Mucosa of rectum (tissue), 2 donors: ENCODE measurements at regions not wholly inside any gene's neighbourhood (a gene's known extent, or its start where the extent isn't known, plus 50 kb on each side); places are given as distances from the start of the nearest gene placed in this dataset.

Experiments used
- H3K27ac ChIP-seq, 2 donors: one replicate each; pipeline ENCODE4 v1.7.0; 2013; ENCODE audit warnings: inconsistent platforms in 2 of 2, low read depth in 2 of 2, low read length in 2 of 2
- H3K27me3 ChIP-seq, 2 donors: one replicate each; pipeline ENCODE4 v1.7.0; 2013; ENCODE audit warnings: low read length in 2 of 2; ENCODE audit not compliant: control insufficient read depth in 2 of 2, insufficient read depth in 2 of 2
- H3K36me3 ChIP-seq, 2 donors: one replicate each; pipeline ENCODE4 v1.7.0; 2013; ENCODE audit warnings: low read length in 2 of 2; ENCODE audit not compliant: control insufficient read depth in 2 of 2, insufficient read depth in 2 of 2
- H3K4me1 ChIP-seq, 2 donors: one replicate each; pipeline ENCODE4 v1.7.0; 2013; ENCODE audit warnings: low read length in 2 of 2, mild to moderate bottlenecking in 1 of 2; ENCODE audit not compliant: control insufficient read depth in 2 of 2, insufficient read depth in 2 of 2
- H3K4me3 ChIP-seq, 2 donors: one replicate each; pipeline ENCODE4 v1.7.0; 2013; ENCODE audit warnings: low read length in 2 of 2
- H3K9ac ChIP-seq, 2 donors: one replicate each; pipeline ENCODE4 v1.7.0; 2013; ENCODE audit warnings: low read length in 2 of 2, low read depth in 1 of 2, mild to moderate bottlenecking in 1 of 2
- H3K9me3 ChIP-seq, 2 donors: one replicate each; pipeline ENCODE4 v1.7.0; 2013; ENCODE audit warnings: low read length in 2 of 2; ENCODE audit not compliant: control insufficient read depth in 2 of 2
- donor health status: healthy.
- donor health status: Normal muscosa, but diverticular disease.

DNA sequence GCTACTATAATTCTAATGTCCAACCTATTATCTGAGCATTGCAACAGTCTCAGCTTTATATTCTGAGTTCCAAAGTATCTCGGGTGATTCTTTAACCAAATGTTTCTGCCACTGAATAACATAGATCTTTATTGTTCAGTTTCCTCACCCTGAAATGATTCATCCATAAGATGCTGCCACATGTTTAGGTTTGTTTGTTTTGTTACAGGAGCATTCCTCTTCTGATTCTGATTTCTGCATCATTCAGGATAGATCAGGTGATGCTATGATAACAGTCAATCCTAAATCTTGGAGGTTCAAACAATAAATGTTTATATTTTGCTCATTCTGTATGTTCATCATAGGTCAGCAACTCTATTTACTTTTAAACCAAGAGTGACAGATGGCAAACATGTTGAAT lies 927.6 kb downstream of the PCDH7 start:
- Histone ChIP-seq H3K9me3 (no peaks in the 10 kb centered on the region), H3K27ac (no peak overlapping the region), H3K9ac (no peak overlapping the region), H3K4me1 (no peaks in the 10 kb centered on the region), H3K27me3 (no peaks in the 10 kb centered on the region), H3K36me3 (no peaks in the 10 kb centered on the region), H3K4me3 (no peak overlapping the region)

DNA sequence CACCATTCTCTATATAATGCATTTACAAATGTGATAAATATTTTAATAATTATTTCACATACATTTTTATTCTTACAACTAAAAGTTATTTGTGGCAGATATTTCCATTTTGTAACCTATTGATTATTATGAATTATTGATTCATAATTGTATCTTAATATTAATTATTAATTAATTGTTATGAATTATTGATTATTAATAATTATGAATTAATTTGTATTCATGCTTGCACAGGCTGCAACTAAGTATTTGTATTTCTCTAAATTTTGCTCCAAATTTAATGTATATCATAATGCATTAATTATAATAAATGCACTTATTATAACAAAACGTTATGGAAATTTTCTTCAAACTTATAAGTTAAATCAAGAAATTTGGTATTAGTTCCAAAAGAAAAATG lies 929.7 kb downstream of the PCDH7 start:
- Histone ChIP-seq H3K4me3 (no peak overlapping the region), H3K4me1 (no peaks in the 10 kb centered on the region), H3K9ac (no peak overlapping the region), H3K9me3 (no peaks in the 10 kb centered on the region), H3K27ac (no peak overlapping the region), H3K36me3 (no peaks in the 10 kb centered on the region), H3K27me3 (no peaks in the 10 kb centered on the region)

DNA sequence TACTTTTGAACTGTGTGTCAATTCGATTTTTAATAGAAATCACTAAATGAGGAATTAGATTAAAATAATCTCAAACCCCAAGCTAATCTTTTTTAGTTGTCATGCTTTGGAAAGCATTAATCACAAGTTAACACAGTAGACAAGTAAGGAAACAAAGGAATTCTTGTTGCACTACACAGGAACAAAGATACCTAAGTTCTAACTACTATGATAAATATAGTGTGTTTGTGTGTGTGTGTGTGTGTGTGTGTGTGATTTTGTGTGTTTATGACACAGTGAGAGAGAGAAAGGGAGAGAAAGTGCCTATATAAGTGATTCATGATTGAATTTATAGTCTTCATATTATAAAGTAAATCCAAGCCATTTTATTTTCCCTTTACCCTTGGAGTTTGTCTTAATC lies 931.4 kb downstream of the PCDH7 start:
- Histone ChIP-seq H3K9ac (no peak overlapping the region), H3K4me3 (no peak overlapping the region), H3K4me1 (no peaks in the 10 kb centered on the region), H3K36me3 (no peaks in the 10 kb centered on the region), H3K9me3 (no peaks in the 10 kb centered on the region), H3K27ac (no peak overlapping the region), H3K27me3 (no peaks in the 10 kb centered on the region)

DNA sequence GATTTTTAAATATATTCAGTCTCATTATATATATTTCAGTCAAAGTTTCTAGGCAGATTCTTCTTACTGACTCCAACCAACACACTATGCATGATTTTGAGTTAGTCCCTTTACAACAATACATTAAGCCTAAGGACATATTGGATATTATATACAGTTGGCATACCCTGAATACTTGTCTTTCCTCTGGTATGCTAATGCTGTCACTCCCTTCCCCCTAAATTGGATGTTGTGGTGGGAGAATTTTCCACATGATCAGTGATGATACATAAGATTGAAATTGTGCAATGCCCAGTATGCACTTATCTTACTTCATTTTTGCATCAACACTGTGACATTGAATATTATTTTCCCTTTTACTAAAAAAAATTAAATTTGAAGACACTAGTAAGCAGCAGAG lies 935.2 kb downstream of the PCDH7 start:
- H3K36me3 ChIP-seq = no peaks in the 10 kb centered on the region
- no peak overlapping the region for H3K27ac ChIP-seq
- H3K4me3 ChIP-seq = no peak overlapping the region
- no peaks in the 10 kb centered on the region for H3K27me3 ChIP-seq
- no peaks in the 10 kb centered on the region for H3K4me1 ChIP-seq
- H3K9me3 ChIP-seq = no peaks in the 10 kb centered on the region
- H3K9ac ChIP-seq = no peak overlapping the region

DNA sequence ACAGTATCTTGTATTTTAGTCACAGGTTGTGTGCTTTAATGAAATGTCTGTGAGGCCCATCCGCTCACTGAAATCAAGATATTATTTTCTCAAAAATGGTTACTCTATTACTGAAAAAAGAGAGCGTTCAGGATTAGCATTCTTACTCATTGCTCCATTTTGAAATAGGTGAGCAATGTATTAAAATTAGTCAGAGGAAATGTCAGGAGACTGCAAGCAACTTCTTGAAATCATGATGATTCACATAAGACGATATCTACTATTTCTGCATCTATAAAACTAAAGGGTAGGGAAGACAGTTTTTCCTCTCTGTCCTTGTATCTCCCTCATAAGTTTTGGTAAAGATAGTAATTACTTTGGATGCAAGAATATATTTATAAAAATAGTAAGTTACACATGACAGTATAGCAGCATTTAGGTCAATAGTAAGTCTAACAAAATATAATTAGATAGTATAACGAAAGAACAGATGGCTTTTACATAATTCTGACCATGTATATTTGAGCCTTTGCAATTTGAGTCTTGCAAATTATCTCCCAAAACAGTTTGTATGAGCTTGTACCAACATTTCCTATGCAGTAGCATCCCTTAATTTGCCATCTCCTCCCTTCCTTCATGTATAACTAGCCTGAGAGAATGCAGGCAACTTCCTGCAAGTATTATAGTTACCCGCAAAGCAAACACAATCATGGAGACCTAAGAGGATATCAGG lies 937.8 kb downstream of the PCDH7 start:
- H3K27me3 ChIP-seq = no peaks in the 10 kb centered on the region
- no peaks in the 10 kb centered on the region for H3K9me3 ChIP-seq
- H3K4me3 ChIP-seq = no peak overlapping the region
- no peak overlapping the region for H3K27ac ChIP-seq
- H3K36me3 ChIP-seq = no peaks in the 10 kb centered on the region
- no peaks in the 10 kb centered on the region for H3K4me1 ChIP-seq
- no peak overlapping the region for H3K9ac ChIP-seq

DNA sequence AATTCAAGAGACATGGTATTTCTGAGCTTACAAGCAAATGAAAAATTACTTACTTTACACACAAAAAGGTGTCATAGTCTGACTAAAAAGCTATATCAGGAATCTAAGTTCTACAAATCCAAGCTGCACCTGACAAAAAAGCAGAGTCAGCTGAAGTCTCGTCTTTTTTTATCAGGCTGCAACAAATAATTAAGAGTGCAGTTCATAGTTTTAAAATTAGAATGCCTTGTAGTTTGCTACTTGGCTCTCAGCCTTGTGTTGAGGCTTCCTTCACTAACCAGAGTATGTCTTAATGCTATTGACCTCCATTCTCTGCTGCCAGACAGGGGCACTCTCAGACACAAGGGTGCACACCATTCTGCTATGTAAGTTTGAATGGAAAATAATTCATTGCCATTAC lies 940.7 kb downstream of the PCDH7 start:
- Histone ChIP-seq H3K36me3 (no peaks in the 10 kb centered on the region), H3K27me3 (no peaks in the 10 kb centered on the region), H3K9ac (no peak overlapping the region), H3K9me3 (no peaks in the 10 kb centered on the region), H3K4me1 (no peaks in the 10 kb centered on the region), H3K4me3 (no peak overlapping the region), H3K27ac (no peak overlapping the region)

DNA sequence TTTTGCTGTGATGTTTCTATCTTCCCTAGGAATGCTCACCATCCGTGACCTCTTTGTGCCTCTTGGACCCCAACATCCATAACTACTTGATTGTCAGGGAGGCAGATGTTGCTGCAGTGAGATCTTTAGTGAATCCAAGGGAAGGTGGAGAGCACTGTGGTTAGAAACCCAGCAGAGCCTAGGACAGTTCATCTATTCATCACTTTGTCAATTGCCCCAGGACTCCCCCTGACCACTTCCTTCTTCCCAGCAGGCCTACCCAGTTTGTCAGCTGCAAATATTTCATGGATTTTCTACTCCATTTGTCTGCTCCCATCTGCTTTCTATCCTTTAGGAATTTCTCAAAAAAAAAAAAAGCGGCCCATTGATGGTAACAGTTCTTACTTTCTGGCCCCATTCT lies 942.8 kb downstream of the PCDH7 start:
- Histone ChIP-seq H3K4me1 (no peaks in the 10 kb centered on the region), H3K4me3 (no peak overlapping the region), H3K27me3 (no peaks in the 10 kb centered on the region), H3K9me3 (no peaks in the 10 kb centered on the region), H3K36me3 (no peaks in the 10 kb centered on the region), H3K27ac (no peak overlapping the region), H3K9ac (no peak overlapping the region)

DNA sequence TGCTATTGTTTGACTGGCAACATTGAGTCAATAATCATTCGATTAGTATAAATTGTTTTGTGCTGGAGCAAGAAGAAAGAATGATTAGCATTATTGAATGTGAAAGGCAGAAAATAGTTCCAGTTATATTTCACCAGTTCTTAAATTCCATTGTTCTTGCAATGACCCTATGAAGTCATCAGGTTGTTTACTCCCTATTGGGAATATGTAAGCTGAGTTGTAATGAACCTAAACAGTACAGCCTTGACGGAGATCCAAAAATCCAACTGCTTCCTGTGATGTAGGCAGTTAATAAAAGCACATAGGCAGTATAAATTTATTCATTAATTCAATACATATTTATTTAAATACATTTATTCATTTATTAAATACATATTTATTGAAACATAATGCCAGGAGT lies 947.5 kb downstream of the PCDH7 start:
- H3K4me3 ChIP-seq = no peak overlapping the region
- H3K27ac ChIP-seq = no peak overlapping the region
- H3K9me3 ChIP-seq = no peaks in the 10 kb centered on the region
- H3K36me3 ChIP-seq = no peaks in the 10 kb centered on the region
- H3K4me1 ChIP-seq = no peaks in the 10 kb centered on the region
- no peak overlapping the region for H3K9ac ChIP-seq
- H3K27me3 ChIP-seq = no peaks in the 10 kb centered on the region

DNA sequence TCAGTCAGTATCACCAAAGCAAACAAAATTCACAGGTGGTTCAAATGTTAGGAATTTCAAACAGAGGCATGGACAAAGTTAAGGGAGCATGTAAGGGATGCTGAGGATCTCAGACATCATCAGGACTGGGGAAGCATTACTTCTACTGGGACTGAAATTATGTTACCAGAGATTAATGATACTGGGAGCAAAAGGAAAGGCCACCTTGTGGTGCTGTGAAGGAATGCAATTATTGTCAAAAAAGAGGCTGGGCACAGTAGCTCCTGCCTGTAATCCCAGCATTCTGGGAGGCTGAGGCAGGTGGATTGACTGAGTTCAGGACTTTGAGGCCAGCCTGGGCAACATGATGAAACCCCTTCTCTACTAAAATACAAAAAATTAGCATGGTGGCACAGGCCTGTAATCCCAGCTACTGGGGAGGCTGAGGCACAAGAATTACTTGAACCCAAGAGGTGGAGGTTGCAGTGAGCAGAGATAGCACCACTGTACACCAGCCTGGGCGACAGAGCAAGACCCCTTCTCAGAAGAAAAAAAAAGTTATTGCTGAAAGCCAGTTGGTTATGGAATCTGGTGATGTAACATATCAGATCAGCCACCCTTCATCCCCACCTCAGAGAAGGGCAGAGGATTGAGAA lies 954.3 kb downstream of the PCDH7 start:
- Histone ChIP-seq H3K9ac (no peak overlapping the region), H3K4me1 (no peaks in the 10 kb centered on the region), H3K27me3 (no peaks in the 10 kb centered on the region), H3K9me3 (no peaks in the 10 kb centered on the region), H3K27ac (no peak overlapping the region), H3K4me3 (no peak overlapping the region), H3K36me3 (no peaks in the 10 kb centered on the region)

DNA sequence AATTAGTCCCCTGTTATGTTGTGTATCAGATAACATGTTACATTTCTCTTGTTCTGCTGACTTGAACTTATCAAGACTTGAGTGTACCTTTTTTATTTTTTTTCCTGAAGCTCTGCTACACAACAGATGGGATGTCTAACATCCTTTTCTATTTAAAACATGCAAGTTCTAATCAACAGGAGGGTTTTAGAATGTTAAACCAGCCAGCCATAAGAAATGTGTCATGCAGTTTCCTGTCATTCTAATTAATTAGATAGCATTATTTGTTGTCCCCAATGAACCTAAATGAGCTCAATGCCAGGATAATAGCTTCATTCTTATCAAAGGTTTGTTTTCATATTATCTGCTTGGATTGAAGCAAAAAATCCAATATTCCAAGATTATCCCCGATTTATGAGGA lies 958.2 kb downstream of the PCDH7 start:
- Histone ChIP-seq H3K4me1 (no peaks in the 10 kb centered on the region), H3K36me3 (no peaks in the 10 kb centered on the region), H3K9me3 (no peaks in the 10 kb centered on the region), H3K27ac (no peak overlapping the region), H3K4me3 (no peak overlapping the region), H3K9ac (no peak overlapping the region), H3K27me3 (no peaks in the 10 kb centered on the region)
